ENCODE measurements at regions not wholly inside any gene's neighbourhood (a gene's known extent, or its start where the extent isn't known, plus 50 kb on each side); places are given as distances from the start of the nearest gene placed in this dataset.

DNA sequence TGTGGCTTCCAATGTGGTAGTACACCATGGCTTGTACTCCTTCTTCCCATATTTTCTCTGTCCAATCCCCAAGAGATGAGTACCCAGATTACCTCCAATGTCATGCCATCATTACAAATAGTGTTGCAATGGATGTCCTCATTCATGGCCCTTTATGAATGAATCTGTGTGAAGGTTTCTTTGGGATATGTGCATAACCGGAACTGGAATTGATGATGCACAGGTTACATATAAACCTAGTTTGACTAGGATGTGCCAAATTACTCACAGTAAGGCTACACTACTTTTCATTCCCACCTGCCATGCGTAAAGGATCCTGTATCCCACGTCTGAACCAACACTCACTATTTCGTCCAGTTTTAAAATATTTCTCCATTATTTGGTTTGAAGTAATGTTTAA, 173.9 kb upstream of the CXCR4 start:
- POLR2A ChIA-PET = no interaction called here
- CTCF ChIA-PET = no interaction called here
- TF ChIP-seq, protein P1, sequence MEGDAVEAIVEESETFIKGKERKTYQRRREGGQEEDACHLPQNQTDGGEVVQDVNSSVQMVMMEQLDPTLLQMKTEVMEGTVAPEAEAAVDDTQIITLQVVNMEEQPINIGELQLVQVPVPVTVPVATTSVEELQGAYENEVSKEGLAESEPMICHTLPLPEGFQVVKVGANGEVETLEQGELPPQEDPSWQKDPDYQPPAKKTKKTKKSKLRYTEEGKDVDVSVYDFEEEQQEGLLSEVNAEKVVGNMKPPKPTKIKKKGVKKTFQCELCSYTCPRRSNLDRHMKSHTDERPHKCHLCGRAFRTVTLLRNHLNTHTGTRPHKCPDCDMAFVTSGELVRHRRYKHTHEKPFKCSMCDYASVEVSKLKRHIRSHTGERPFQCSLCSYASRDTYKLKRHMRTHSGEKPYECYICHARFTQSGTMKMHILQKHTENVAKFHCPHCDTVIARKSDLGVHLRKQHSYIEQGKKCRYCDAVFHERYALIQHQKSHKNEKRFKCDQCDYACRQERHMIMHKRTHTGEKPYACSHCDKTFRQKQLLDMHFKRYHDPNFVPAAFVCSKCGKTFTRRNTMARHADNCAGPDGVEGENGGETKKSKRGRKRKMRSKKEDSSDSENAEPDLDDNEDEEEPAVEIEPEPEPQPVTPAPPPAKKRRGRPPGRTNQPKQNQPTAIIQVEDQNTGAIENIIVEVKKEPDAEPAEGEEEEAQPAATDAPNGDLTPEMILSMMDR (IDR thresholded peaks at IDR 0.05; ENCODE audit: insufficient read depth, low read length, missing control alignments) = no peak
- DNase-seq (ENCODE audit: low read depth, low spot score) = no peak
- H3K4me3 ChIP-seq (ENCODE audit: low read depth, low read length) = no peak overlapping the region

DNA sequence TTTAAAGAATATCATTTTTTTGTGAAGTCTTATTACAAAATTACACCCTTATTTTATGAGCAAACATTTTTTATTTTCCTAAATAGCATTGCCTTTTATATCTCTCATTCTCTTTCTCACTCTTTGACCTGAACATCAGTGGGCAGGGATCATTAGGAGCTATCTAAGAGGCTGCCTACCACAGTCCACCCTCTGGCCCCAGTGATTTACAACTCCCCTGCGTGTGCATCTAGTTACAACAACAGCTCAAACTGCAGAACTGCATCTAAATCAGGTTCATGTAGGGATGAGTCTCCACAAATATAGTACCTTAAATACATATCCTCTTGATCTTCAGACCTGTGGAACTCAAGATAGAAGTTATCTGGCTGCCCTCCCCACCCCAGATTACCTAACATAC, 172.4 kb upstream of the CXCR4 start:
- ChIA-PET POLR2A (no interaction called here), CTCF (no interaction called here)
- H3K4me3 ChIP-seq (ENCODE audit: low read depth, low read length) = no peak overlapping the region
- DNase-seq (ENCODE audit: low read depth, low spot score) = no peak
- TF ChIP-seq, protein P1 (IDR thresholded peaks at IDR 0.05; ENCODE audit: insufficient read depth, low read length, missing control alignments) = no peak

DNA sequence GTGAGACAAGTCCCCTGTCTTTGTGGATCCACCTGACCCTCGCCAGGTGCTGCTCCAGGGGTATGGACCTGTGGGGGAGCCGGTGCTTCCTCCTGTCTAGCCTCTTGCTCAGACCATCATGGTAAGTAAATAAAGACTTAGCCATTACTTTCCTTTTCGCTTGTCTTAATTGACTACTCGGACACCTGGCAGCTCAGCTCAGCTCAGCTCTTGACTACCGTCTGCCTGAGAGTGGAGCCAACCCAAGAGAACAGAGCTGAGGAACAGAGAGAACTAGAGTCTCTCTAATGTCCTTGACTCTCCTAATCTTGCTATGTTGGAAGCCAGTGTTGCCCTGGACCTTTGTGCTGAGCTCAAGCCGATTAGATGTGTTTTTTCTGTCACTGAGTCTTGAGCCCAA, 170.3 kb upstream of the CXCR4 start:
- POLR2A ChIA-PET = no interaction called here
- TF ChIP-seq, protein P1 (IDR thresholded peaks at IDR 0.05; ENCODE audit: insufficient read depth, low read length, missing control alignments) = no peak
- CTCF ChIA-PET = no interaction called here
- no peak overlapping the region for H3K4me3 ChIP-seq (ENCODE audit: low read depth, low read length)
- no peak for DNase-seq (ENCODE audit: low read depth, low spot score)

DNA sequence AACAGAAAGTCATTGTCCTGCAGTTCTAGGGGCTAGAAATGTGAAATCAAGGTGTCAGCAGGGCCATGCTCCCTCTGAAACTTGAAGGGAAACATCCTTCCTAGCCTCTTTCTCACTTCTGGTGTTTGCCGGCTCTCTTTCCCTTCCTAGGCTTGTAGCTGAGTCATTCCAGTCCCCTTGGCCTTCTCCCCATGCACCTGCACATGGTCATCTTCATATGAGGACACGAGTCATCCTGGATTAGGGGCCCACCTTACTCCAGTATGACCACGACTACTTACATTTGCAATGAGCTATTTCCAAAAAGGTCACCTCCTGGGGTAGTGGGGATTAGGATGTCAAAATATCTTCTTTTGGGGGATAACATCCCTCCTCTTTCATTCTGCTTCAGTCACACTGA, 168.5 kb upstream of the CXCR4 start:
- POLR2A ChIA-PET = no interaction called here
- CTCF ChIA-PET = no interaction called here
- TF ChIP-seq, protein P1 (IDR thresholded peaks at IDR 0.05; ENCODE audit: insufficient read depth, low read length, missing control alignments) = no peak
- no peak overlapping the region for H3K4me3 ChIP-seq (ENCODE audit: low read depth, low read length)
- no peak for DNase-seq (ENCODE audit: low read depth, low spot score)

DNA sequence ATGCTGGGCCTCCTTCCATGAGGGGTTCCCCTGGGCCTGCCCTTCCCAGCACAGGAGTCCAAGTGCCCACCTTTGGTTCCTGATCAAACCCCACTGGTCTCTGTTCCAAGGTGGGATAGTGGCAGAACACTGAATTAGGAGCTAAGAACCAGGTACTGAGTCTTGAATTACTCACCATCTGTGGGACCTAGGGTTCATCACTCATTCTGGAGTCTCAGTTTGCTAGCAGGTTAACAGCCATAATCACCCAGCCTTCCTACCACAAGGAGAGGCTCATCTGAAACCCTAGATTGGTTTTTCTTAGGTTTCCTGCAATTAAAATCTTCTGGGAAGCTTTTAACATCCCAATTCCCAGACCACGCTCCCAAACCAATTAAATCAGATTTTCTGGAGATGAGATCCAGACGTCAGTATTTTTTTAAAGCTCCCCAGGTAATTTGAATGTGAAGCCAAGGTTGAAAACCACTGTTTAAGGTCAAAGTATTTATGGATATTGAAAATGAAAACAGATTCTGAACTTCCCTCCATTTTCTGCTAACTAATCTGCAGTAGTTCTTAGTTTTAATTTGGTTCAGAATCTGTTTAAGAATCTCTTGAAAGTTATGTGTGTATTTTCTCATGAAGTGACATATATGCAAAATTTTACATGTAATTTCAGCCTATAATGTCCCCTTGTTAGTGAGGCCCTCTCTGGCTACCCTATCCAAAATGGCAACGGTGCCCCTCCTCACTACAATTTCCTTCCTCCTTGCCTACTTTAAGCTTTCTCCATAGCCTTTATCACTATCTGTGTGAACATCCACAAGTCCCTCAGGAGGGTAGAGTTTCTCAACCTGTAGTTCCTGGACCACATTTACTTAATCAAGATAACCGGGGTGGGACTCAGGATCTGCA, 166.5 kb upstream of the CXCR4 start:
- DNase-seq (ENCODE audit: low read depth, low spot score) = no peak
- H3K4me3 ChIP-seq (ENCODE audit: low read depth, low read length) = no peak overlapping the region
- TF ChIP-seq, protein P1 (IDR thresholded peaks at IDR 0.05; ENCODE audit: insufficient read depth, low read length, missing control alignments) = no peak
- ChIA-PET POLR2A (no interaction called here), CTCF (no interaction called here)

DNA sequence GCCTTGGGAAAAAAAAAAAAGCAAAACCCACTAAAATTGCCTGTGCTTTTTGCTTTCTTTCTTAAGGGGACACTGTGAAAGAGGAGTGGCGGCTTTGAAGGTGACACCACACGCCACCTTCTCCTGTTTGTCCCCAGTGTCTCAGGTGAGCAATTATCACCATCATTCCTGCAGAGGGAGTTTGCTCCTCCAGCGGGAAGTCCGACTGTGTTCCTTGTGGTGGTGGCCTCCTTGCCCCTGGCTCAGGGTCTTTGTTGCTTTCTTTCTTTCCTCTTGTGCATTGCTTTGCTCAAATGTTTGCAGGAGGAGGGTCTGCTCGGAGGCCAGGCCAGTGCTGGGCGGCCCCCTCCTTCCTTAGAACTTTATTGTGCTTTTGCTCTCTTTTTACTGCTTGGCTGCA, 164.3 kb upstream of the CXCR4 start:
- TF ChIP-seq, protein P1 (IDR thresholded peaks at IDR 0.05; ENCODE audit: insufficient read depth, low read length, missing control alignments) = no peak
- ChIA-PET POLR2A (no interaction called here), CTCF (no interaction called here)

More for the DNA sequence above, 164.3 kb upstream of the CXCR4 start:
- no peak overlapping the region for H3K4me3 ChIP-seq (ENCODE audit: low read depth, low read length)
- DNase-seq (ENCODE audit: low read depth, low spot score) = no peak
